Omental fat pad (tissue), 3 donors: ENCODE measurements at regions not wholly inside any gene's neighbourhood (a gene's known extent, or its start where the extent isn't known, plus 50 kb on each side); places are given as distances from the start of the nearest gene placed in this dataset.

ENCODE experiments used
- ATAC-seq: fragments of 150-250 bp; one replicate; pipeline ENCODE4 v1.9.1; 2016; ENCODE audit warnings: mild to moderate bottlenecking, moderate library complexity; ENCODE audit not compliant: low FRiP score
- DNase-seq: peaks from one replicate; pipeline ENCODE4 v3.0.0-alpha.2; 2019; ENCODE audit warnings: low spot score
- TF ChIP-seq, protein P1 (sequence below), 3 donors: fragments of 450-650 bp; IDR thresholded peaks; one replicate each; pipeline ENCODE4 v1.5.1; 2016 to 2017; ENCODE audit warnings: antibody characterized with exemption in 3 of 3, mild to moderate bottlenecking in 3 of 3, moderate library complexity in 2 of 3

DNA sequence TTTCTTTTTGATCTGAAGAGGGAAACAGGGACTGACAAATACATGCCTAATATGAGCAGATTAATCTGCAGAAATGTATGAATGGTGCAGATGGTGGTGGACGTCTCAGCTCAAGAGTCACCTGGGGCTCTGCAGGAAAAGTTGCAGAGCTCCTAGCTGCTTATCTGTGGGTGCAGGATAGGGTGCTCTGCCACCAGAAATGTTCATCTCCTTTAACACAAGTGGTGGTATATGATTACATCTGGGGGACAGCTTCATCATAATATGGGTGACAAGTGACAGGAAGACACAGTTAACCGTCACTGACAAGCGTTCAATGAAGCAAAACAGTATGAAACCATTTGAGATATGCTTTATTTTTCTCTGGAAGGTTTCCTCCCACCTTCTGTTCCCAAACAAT, 121.2 kb upstream of the LINC00305 start:
- DNase-seq (no peak), ATAC-seq (no peak)
- TF ChIP-seq, protein P1, sequence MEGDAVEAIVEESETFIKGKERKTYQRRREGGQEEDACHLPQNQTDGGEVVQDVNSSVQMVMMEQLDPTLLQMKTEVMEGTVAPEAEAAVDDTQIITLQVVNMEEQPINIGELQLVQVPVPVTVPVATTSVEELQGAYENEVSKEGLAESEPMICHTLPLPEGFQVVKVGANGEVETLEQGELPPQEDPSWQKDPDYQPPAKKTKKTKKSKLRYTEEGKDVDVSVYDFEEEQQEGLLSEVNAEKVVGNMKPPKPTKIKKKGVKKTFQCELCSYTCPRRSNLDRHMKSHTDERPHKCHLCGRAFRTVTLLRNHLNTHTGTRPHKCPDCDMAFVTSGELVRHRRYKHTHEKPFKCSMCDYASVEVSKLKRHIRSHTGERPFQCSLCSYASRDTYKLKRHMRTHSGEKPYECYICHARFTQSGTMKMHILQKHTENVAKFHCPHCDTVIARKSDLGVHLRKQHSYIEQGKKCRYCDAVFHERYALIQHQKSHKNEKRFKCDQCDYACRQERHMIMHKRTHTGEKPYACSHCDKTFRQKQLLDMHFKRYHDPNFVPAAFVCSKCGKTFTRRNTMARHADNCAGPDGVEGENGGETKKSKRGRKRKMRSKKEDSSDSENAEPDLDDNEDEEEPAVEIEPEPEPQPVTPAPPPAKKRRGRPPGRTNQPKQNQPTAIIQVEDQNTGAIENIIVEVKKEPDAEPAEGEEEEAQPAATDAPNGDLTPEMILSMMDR (IDR thresholded peaks at IDR 0.05), result no peak

DNA sequence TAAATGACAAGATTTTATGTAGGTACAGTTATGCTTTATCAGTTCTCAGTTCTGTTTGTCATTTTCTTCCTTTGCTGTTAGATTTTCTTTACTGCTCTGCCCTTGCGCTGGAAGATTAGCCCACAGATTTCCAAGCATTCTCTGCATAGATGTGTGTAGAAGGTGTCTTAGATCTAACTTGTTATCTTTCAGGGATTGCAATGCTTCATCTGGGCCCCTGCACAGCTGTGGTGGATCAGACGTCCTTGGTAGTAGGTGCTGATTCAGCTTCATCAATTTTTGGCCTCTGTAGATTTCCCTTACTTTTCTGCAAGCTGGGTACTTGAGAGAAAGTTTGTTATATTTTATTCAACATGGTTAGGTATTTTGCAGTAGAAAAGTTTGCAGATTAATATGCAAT, 115.3 kb upstream of the LINC00305 start:
- DNase-seq (no peak), ATAC-seq (no peak)
- TF ChIP-seq, protein P1 (IDR thresholded peaks at IDR 0.05), result no peak

DNA sequence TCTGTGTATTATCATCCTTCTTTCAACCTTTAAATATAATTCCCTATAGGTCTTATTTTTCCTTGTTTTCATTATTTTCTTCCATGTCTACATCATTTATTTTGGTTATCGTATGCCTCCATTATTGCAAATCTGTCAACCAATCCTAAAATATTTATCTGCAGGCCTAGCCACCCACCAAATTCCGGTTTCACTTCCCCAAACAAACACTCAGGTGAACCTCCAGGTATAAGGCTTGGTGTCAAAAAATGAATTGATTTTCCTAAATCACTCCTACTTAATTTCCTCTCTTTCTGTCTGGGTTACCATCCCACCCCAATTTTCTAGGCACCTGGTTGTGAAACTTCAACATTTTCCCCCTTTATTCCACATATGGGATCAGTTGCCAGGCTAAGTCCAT, 111.9 kb upstream of the LINC00305 start:
- no peak for DNase-seq
- ATAC-seq, result no peak
- TF ChIP-seq, protein P1 (IDR thresholded peaks at IDR 0.05), result no peak

DNA sequence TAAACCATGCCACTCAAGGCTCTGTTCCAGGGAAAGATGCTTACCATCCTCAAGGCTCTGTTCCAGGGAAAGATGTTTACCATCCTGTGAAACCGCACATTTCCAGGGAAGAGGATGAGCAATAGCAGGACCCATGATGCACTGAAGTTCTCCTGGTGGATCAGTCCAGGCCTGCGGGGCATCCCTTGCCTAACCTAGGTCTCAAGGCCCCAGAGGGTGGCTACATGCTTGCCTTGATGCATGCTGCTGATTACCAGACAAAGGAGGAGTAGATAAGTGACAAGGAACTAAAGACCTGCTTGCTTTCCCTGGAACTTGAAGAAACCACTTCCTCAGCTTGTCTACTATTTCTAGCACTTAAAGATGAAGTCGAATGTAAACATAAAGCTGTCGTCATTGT, 111.0 kb upstream of the LINC00305 start:
- DNase-seq (no peak), ATAC-seq (no peak)
- TF ChIP-seq, protein P1 (IDR thresholded peaks at IDR 0.05), result no peak

DNA sequence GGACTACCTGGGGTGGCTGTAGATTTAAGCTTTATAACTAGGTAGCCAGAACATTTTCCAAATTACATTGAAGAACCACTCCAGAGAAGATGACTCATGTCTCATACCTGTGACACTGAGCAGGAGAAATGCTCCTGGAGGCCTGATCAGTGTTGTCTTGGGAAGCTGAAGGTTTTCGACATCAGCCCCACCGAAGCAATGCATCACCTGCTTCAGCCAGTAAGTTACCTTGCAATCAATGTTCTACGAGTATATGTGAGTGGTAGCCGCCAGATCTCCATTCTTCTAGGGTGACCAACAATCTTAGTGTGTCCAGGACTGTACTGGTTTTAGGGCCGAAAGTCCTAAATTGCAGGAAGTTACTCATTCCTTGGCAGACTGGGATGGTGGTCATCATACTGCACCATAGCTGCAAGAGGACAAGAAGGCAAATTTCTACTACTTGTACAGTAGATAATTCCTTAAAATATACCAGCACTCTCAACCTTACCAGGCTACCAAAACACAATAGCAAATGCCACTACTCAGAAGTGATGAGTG, 109.3 kb upstream of the LINC00305 start:
- ATAC-seq (no peak), DNase-seq (no peak)
- TF ChIP-seq, protein P1 (IDR thresholded peaks at IDR 0.05), result no peak

DNA sequence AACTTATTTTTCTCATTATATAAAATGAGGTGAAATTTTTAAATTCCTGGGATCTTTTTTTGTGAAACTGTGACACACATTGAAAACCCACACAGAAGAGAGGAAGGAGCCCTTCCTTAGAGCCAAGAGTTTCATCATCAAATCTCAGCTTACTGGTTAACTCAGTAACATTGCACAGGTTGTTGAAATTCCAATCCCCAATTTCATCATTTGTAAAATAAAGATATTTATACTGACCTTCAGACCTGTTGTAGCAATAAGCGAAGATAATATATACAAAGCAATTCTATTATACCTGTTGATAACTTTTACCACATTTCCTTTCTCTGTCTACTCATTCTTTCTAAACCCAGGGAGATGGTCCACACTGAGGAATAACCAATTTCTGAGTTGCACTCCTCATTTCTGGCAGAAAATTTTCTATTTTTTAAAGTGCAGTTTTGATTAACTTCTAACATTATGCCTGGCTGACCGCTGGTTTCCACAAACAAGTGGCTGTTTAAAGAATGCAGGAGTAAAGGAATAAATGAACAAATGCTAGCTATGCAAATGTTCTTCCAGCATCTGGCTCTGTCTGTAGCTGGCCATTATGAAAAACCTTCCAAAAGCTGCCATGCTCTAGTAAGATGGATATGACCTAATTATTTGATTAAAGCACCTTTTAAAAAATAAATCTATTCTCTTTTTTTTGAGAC, 105.7 kb upstream of the LINC00305 start:
- TF ChIP-seq, protein P1 (IDR thresholded peaks at IDR 0.05), result no peak
- DNase-seq, result no peak
- no peak for ATAC-seq

DNA sequence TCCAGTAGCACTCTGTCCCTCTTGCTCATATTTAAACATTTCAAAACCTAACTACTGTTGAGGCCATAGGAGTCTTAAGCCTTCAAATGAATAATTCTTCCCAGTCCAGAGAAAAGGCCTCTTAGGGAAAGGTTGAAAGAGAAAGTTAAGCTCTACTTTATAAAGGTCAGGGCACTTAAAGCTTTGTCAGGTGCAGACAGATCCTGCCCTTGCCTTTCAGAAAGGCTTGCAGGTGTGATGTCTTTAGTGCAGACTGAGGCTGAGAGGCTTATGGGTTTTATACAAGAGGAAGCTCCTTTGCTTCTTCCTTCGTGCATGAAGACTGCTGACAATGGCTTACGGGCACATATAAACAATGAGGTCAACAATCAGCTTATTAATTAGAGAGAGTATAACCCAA, 105.0 kb upstream of the LINC00305 start:
- DNase-seq (no peak), ATAC-seq (no peak)
- TF ChIP-seq, protein P1 (IDR thresholded peaks at IDR 0.05), result no peak
